Hepatocyte (in vitro differentiated cells): ENCODE measurements at regions not wholly inside any gene's neighbourhood (a gene's known extent, or its start where the extent isn't known, plus 50 kb on each side); places are given as distances from the start of the nearest gene placed in this dataset.

Experiments used
- CTCF ChIP-seq: fragments of 200-600 bp; sonication (generic); IDR thresholded peaks from 2 replicates; pipeline ENCODE4 v1.5.1; 2016; ENCODE audit warnings: antibody characterized with exemption, mild to moderate bottlenecking; ENCODE audit not compliant: poor library complexity
- EZH2phosphoT487 ChIP-seq: fragments of 200-600 bp; sonication (generic); IDR thresholded peaks from one replicate; pipeline ENCODE4 v1.6.1; 2018; ENCODE audit warnings: antibody characterized with exemption, mild to moderate bottlenecking, low read depth, moderate library complexity; ENCODE audit not compliant: unreplicated experiment, severe bottlenecking

DNA sequence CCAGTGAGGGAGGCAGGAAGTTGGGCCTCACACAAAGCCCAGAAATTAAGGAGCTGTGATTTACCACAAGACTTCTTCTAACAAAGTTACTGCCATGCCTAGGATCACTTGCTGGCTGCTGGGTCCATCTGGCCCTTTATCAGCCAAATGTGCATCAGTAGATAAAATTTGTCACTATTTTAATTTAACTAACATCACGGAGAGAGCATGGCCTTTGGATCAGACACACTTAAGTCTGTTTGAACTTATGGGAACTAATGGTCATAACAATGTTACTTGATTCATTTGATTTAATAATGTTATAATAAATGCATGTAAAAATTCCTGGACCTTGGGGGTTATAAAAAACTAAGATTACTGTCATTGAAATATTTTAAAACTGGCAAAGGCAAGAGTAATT is 67.2 kb upstream of the CCDC190 start:
- TF ChIP-seq CTCF = no peak
- no peak for TF ChIP-seq EZH2phosphoT487
